ENCODE measurements at regions not wholly inside any gene's neighbourhood (a gene's known extent, or its start where the extent isn't known, plus 50 kb on each side); places are given as distances from the start of the nearest gene placed in this dataset.

DNA sequence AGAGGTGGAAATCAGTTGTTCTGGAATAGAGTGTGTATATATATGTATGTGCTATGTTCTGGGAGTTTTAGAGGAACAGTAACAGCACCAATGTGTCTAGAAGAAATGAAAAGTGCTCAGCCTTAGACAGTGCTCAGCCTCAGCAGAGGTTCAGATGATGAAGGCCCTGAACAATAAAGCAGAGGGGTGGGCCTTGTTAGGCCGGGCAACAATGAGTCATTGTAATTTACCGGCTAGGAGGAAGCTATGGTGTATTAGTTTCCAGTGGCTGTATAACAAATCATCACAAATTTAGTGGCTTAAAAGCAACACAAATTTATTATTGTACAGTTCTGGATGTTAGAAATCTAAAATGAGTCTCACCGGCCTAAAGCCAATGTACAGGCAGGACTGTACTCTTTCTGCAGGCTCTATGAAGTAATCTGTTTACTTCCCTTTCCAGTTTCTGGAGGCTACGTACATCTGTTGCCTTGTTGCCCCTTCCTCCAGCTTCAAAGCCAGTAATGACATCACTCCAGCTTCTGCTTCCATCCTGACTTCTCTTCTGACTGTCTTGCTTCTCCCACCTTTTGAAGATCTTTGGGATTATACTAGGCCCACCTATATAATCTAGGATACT, 84.6 kb downstream of the CH25H start:
- H3K9me3 Mint-ChIP-seq (ENCODE audit: unreplicated experiment), result no peaks in the 10 kb centered on the region
- H3K36me3 Mint-ChIP-seq (ENCODE audit: unreplicated experiment), result peaks cover 3% of the 10 kb centered on the region
- TF ChIP-seq, protein P1, sequence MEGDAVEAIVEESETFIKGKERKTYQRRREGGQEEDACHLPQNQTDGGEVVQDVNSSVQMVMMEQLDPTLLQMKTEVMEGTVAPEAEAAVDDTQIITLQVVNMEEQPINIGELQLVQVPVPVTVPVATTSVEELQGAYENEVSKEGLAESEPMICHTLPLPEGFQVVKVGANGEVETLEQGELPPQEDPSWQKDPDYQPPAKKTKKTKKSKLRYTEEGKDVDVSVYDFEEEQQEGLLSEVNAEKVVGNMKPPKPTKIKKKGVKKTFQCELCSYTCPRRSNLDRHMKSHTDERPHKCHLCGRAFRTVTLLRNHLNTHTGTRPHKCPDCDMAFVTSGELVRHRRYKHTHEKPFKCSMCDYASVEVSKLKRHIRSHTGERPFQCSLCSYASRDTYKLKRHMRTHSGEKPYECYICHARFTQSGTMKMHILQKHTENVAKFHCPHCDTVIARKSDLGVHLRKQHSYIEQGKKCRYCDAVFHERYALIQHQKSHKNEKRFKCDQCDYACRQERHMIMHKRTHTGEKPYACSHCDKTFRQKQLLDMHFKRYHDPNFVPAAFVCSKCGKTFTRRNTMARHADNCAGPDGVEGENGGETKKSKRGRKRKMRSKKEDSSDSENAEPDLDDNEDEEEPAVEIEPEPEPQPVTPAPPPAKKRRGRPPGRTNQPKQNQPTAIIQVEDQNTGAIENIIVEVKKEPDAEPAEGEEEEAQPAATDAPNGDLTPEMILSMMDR (IDR thresholded peaks at IDR 0.05), result no peak
- DNase-seq (ENCODE audit: extremely low spot score, unreplicated experiment), result no peak
- H3K4me3 Mint-ChIP-seq (ENCODE audit: unreplicated experiment), result no peak overlapping the region
- H3K27ac Mint-ChIP-seq (ENCODE audit: unreplicated experiment), result no peak overlapping the region
- peaks cover 26% of the 10 kb centered on the region for H3K27me3 Mint-ChIP-seq (ENCODE audit: unreplicated experiment)
- H3K4me1 Mint-ChIP-seq (ENCODE audit: unreplicated experiment), result no peaks in the 10 kb centered on the region

DNA sequence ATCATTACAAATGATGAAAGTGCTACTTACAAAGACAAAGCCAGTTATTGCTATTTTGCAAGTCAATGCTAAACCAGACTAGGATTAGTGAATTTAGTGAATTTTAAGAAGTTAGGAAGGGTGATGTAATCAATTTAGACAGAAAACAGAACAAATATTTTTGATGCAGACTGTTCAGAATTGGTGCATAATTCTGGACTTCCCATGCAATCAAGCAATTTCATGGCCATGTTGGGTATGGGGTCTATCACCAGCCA, 85.4 kb downstream of the CH25H start:
- DNase-seq (ENCODE audit: extremely low spot score, unreplicated experiment), result no peak
- Mint-ChIP-seq H3K9me3 (ENCODE audit: unreplicated experiment) (no peaks in the 10 kb centered on the region), H3K27ac (ENCODE audit: unreplicated experiment) (no peak overlapping the region), H3K27me3 (ENCODE audit: unreplicated experiment) (peaks cover 26% of the 10 kb centered on the region), H3K36me3 (ENCODE audit: unreplicated experiment) (peaks cover 3% of the 10 kb centered on the region), H3K4me3 (ENCODE audit: unreplicated experiment) (no peak overlapping the region), H3K4me1 (ENCODE audit: unreplicated experiment) (no peaks in the 10 kb centered on the region)
- TF ChIP-seq, protein P1 (IDR thresholded peaks at IDR 0.05), result no peak

DNA sequence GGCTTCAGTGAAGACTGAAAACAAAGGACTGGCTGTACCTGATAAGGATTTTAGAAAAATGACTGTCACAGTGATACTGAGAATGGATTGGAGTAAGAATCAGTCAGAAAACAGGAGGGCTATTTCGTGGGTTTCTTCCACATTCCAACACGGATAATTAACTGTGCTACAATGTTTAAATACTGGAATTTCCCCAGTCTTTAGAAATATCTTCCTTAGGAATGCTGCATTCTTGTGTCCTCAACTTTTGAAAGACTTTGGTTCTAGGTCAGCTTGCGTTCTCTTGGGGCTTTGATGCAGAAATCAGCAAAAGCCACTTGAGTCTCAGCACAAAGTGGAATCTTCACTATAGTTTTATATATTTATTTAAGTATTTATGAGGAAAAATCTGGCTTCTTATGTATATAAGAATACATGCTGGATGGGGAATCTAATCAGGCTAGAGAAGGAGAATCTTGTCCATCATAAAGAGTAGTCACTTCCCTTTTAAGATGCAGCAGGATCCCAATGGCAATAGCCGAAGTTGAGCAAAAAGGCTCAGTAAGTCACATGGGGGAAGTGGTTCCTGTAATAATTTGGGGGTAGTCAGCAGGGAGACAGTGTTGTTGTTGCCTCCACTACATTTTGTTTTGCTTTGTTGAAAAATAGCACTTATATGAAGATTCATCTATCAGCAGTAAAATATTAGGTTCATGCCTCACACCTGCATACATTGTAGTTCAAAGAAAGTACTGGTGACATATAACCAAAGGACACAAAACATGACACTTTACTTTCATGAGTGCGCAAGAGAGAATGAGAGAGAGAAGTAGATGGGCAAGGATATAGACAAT, 86.0 kb downstream of the CH25H start:
- no peak overlapping the region for H3K27ac Mint-ChIP-seq (ENCODE audit: unreplicated experiment)
- peaks cover 3% of the 10 kb centered on the region for H3K36me3 Mint-ChIP-seq (ENCODE audit: unreplicated experiment)
- H3K9me3 Mint-ChIP-seq (ENCODE audit: unreplicated experiment), result no peaks in the 10 kb centered on the region
- no peak overlapping the region for H3K4me3 Mint-ChIP-seq (ENCODE audit: unreplicated experiment)
- TF ChIP-seq, protein P1 (IDR thresholded peaks at IDR 0.05), result no peak
- H3K27me3 Mint-ChIP-seq (ENCODE audit: unreplicated experiment), result peaks cover 26% of the 10 kb centered on the region
- peaks cover 2% of the 10 kb centered on the region for H3K4me1 Mint-ChIP-seq (ENCODE audit: unreplicated experiment)
- DNase-seq (ENCODE audit: extremely low spot score, unreplicated experiment), result no peak

DNA sequence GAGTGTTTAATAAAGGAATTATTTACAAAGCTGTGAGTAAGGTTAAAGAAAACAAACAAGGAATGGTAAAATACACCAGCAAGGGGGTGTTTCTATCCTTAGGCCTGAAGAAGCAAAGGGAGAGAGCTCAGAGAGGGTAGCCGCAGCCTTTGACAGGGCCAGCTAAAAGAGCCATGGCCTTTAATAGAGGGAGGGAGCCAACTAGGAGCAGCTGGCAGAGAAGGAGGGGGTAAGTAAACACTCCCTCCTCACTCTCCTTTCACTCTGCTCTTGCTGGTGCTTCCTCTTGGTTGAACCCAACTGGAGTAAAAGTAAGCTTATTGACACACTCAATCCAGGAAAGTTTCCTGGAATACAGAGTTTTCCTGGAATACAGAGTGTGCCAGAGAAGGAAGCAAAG, 87.5 kb downstream of the CH25H start:
- Mint-ChIP-seq H3K27me3 (ENCODE audit: unreplicated experiment) (peaks cover 19% of the 10 kb centered on the region), H3K4me3 (ENCODE audit: unreplicated experiment) (no peak overlapping the region), H3K27ac (ENCODE audit: unreplicated experiment) (no peak overlapping the region), H3K4me1 (ENCODE audit: unreplicated experiment) (peaks cover 2% of the 10 kb centered on the region), H3K36me3 (ENCODE audit: unreplicated experiment) (no peaks in the 10 kb centered on the region), H3K9me3 (ENCODE audit: unreplicated experiment) (no peaks in the 10 kb centered on the region)
- no peak for DNase-seq (ENCODE audit: extremely low spot score, unreplicated experiment)
- TF ChIP-seq, protein P1 (IDR thresholded peaks at IDR 0.05), result no peak

DNA sequence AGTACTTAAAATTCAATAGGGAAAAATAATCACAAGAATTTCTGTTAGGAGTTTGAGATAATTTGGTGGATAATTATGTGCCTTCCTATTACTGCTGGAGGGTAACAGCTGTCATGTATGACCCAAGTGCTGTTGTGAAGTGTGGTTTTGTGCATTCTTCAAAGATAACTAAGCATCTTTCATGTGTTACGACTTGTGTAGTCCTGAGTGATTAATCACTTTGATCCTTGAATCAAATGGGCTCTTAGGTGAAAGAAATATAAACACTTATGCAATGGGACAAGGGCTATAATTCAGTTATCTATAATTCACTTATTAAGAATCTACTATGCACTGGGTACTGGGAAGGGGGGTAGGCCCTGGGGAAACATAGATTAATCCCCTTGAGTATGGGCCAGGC, 89.0 kb downstream of the CH25H start:
- peaks cover 13% of the 10 kb centered on the region for H3K27me3 Mint-ChIP-seq (ENCODE audit: unreplicated experiment)
- DNase-seq (ENCODE audit: extremely low spot score, unreplicated experiment), result no peak
- peaks cover 6% of the 10 kb centered on the region for H3K9me3 Mint-ChIP-seq (ENCODE audit: unreplicated experiment)
- H3K4me1 Mint-ChIP-seq (ENCODE audit: unreplicated experiment), result peaks cover 2% of the 10 kb centered on the region
- no peaks in the 10 kb centered on the region for H3K36me3 Mint-ChIP-seq (ENCODE audit: unreplicated experiment)
- no peak overlapping the region for H3K27ac Mint-ChIP-seq (ENCODE audit: unreplicated experiment)
- TF ChIP-seq, protein P1 (IDR thresholded peaks at IDR 0.05), result no peak
- no peak overlapping the region for H3K4me3 Mint-ChIP-seq (ENCODE audit: unreplicated experiment)

All from osteocyte (in vitro differentiated cells).